DOHH2 (cell line): ENCODE measurements at regions not wholly inside any gene's neighbourhood (a gene's known extent, or its start where the extent isn't known, plus 50 kb on each side); places are given as distances from the start of the nearest gene placed in this dataset.

Experiments
- H3F3A ChIP-seq: fragments of 200-600 bp; sonication (generic), shearing (Covaris generic); 2 replicates; pipeline ENCODE4 v1.6.0; 2016; ENCODE audit warnings: antibody characterized with exemption, mild to moderate bottlenecking; ENCODE audit not compliant: control insufficient read depth, insufficient read depth
- H3K27ac ChIP-seq: fragments of 200-600 bp; sonication (generic); 2 replicates; pipeline ENCODE4 v1.5.1; 2014; ENCODE audit warnings: low read depth, mild to moderate bottlenecking, low read length, moderate library complexity
- H3K27me3 ChIP-seq: fragments of 200-600 bp; sonication (generic); 2 replicates; pipeline ENCODE4 v1.6.1; 2014; ENCODE audit warnings: mild to moderate bottlenecking, low read length, mixed read lengths; ENCODE audit not compliant: control insufficient read depth
- H3K36me3 ChIP-seq: fragments of 200-600 bp; sonication (generic); 2 replicates; pipeline ENCODE4 v1.6.1; 2014; ENCODE audit warnings: mild to moderate bottlenecking, low read length, moderate library complexity, mixed read lengths; ENCODE audit not compliant: control insufficient read depth
- H3K4me1 ChIP-seq: fragments of 200-600 bp; sonication (generic); 2 replicates; pipeline ENCODE4 v1.6.1; 2014; ENCODE audit warnings: mild to moderate bottlenecking, low read length, mixed read lengths; ENCODE audit not compliant: control insufficient read depth
- H3K4me2 ChIP-seq: fragments of 200-600 bp; sonication (generic); 2 replicates; pipeline ENCODE4 v1.6.0; 2014; ENCODE audit warnings: mild to moderate bottlenecking, low read length, moderate library complexity
- H3K4me3 ChIP-seq: fragments of 200-600 bp; sonication (generic); 2 replicates; pipeline ENCODE4 v1.5.1; 2014; ENCODE audit warnings: mild to moderate bottlenecking, low read length, mixed read lengths
- H3K79me2 ChIP-seq: fragments of 200-600 bp; sonication (generic); 2 replicates; pipeline ENCODE4 v1.6.1; 2014; ENCODE audit warnings: mild to moderate bottlenecking, low read length, mixed read lengths; ENCODE audit not compliant: control insufficient read depth
- H3K9me2 ChIP-seq: fragments of 200-600 bp; sonication (generic); replicated peaks from 2 replicates; pipeline ENCODE4 v1.6.1; 2014; ENCODE audit warnings: mild to moderate bottlenecking, low read length, mixed read lengths; ENCODE audit not compliant: control insufficient read depth
- H3K9me3 ChIP-seq: fragments of 200-600 bp; sonication (generic); 2 replicates; pipeline ENCODE4 v1.6.1; 2014; ENCODE audit warnings: antibody characterized with exemption, low read length, mixed read lengths; ENCODE audit not compliant: control insufficient read depth, insufficient read depth
- H4K20me1 ChIP-seq: fragments of 200-600 bp; sonication (generic); 2 replicates; pipeline ENCODE4 v1.6.0; 2014; ENCODE audit warnings: low read depth, mild to moderate bottlenecking, antibody characterized with exemption, low read length, moderate library complexity; ENCODE audit not compliant: control insufficient read depth, insufficient read depth
- EZH2phosphoT487 ChIP-seq: fragments of 200-600 bp; sonication (generic); IDR thresholded peaks from 2 replicates; pipeline ENCODE4 v1.6.1; 2017; ENCODE audit warnings: borderline replicate concordance, mild to moderate bottlenecking, antibody characterized with exemption, low read length, moderate library complexity, mixed read lengths
- TF ChIP-seq, protein P1 (sequence below): fragments of 200-600 bp; sonication (generic); IDR thresholded peaks from one replicate; pipeline ENCODE4 v1.5.1; 2014; ENCODE audit warnings: antibody characterized with exemption, mild to moderate bottlenecking, low read depth, low read length; ENCODE audit not compliant: poor library complexity, severe bottlenecking

GRCh38 chr9:109629615-109630014 lies 131.5 kb upstream of the PTPN3 start:
- no peaks in the 10 kb centered on the region for H3K4me1 ChIP-seq

GRCh38 chr9:109632817-109633216 lies 134.7 kb upstream of the PTPN3 start:
- Histone ChIP-seq H3F3A (no peaks in the 10 kb centered on the region), H3K4me1 (no peaks in the 10 kb centered on the region), H3K9me3 (no peaks in the 10 kb centered on the region), H3K79me2 (no peaks in the 10 kb centered on the region), H3K4me2 (no peak overlapping the region), H3K27ac (no peak overlapping the region), H4K20me1 (no peaks in the 10 kb centered on the region), H3K4me3 (no peak overlapping the region), H3K27me3 (no peaks in the 10 kb centered on the region; the same call in 1 of the 2 replicates), H3K36me3 (no peaks in the 10 kb centered on the region), H3K9me2 (no peaks in the 10 kb centered on the region)
- TF ChIP-seq EZH2phosphoT487, result no peak
- TF ChIP-seq, protein P1, sequence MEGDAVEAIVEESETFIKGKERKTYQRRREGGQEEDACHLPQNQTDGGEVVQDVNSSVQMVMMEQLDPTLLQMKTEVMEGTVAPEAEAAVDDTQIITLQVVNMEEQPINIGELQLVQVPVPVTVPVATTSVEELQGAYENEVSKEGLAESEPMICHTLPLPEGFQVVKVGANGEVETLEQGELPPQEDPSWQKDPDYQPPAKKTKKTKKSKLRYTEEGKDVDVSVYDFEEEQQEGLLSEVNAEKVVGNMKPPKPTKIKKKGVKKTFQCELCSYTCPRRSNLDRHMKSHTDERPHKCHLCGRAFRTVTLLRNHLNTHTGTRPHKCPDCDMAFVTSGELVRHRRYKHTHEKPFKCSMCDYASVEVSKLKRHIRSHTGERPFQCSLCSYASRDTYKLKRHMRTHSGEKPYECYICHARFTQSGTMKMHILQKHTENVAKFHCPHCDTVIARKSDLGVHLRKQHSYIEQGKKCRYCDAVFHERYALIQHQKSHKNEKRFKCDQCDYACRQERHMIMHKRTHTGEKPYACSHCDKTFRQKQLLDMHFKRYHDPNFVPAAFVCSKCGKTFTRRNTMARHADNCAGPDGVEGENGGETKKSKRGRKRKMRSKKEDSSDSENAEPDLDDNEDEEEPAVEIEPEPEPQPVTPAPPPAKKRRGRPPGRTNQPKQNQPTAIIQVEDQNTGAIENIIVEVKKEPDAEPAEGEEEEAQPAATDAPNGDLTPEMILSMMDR, result no peak

More at GRCh38 chr9:109629615-109630014, 131.5 kb upstream of the PTPN3 start:
- Histone ChIP-seq H3K4me3 (no peak overlapping the region), H3K27ac (no peak overlapping the region), H3K9me3 (no peaks in the 10 kb centered on the region), H4K20me1 (no peaks in the 10 kb centered on the region), H3K9me2 (no peaks in the 10 kb centered on the region), H3K4me2 (no peak overlapping the region), H3F3A (no peaks in the 10 kb centered on the region), H3K36me3 (no peaks in the 10 kb centered on the region), H3K79me2 (no peaks in the 10 kb centered on the region), H3K27me3 (no peaks in the 10 kb centered on the region; the same call in 1 of the 2 replicates)
- TF ChIP-seq, protein P1, result no peak

- H3K9me2 ChIP-seq, result no peaks in the 10 kb centered on the region
- no peaks in the 10 kb centered on the region for H3K79me2 ChIP-seq
- H3K9me3 ChIP-seq, result no peaks in the 10 kb centered on the region
- no peaks in the 10 kb centered on the region for H3K4me1 ChIP-seq
- no peak overlapping the region for H3K4me2 ChIP-seq
- H3K27ac ChIP-seq, result no peak overlapping the region
- TF ChIP-seq, protein P1, result no peak
- TF ChIP-seq EZH2phosphoT487, result no peak
- H3K4me3 ChIP-seq, result no peak overlapping the region
- peaks cover 5% of the 10 kb centered on the region; the same call in 1 of the 2 replicates for H3K27me3 ChIP-seq
- H3F3A ChIP-seq, result no peaks in the 10 kb centered on the region
- H3K36me3 ChIP-seq, result no peaks in the 10 kb centered on the region
- no peaks in the 10 kb centered on the region for H4K20me1 ChIP-seq
These were observed 140.1 kb upstream of the PALM2AKAP2 start for GRCh38 chr9:109639674-109640579.
